ENCODE measurements at regions not wholly inside any gene's neighbourhood (a gene's known extent, or its start where the extent isn't known, plus 50 kb on each side); places are given as distances from the start of the nearest gene placed in this dataset.

DNA sequence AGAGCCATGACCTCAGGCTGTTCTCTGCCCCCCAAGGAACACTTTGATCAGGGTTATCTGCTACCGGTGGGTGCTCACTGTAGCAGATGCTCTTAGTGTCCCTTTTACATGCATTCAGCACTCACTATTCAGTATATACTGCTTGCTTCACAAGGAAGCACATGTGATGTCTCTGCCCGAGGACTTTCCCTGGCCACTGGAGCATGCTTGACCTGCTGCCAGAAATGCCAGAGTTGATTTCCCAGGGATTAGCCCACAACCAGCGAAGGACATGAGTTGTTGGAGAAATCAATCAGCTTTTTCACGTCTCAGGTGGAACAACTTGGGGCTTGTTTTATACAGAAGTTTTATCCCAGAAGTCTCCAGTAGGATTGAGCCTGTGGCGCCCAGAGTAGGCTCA lies 51.2 kb upstream of the RPS6KA3 start:
- no peak for TF ChIP-seq ARNT (IDR thresholded peaks at IDR 0.05)
- TF ChIP-seq SP1 (IDR thresholded peaks at IDR 0.05) = no peak
- TF ChIP-seq FOXM1 (IDR thresholded peaks at IDR 0.05; ENCODE audit: borderline replicate concordance) = no peak
- TF ChIP-seq HDGF (IDR thresholded peaks at IDR 0.05; ENCODE audit: borderline replicate concordance) = no peak
